ENCODE measurements at regions not wholly inside any gene's neighbourhood (a gene's known extent, or its start where the extent isn't known, plus 50 kb on each side); places are given as distances from the start of the nearest gene placed in this dataset.

GRCh38 chr6:120590611-120591010 lies 743.7 kb downstream of the TBC1D32 start:
- Histone ChIP-seq H2BK20ac (ENCODE audit: low read depth, low read length, poor library complexity, severe bottlenecking) (no peak overlapping the region), H3K56ac (ENCODE audit: insufficient read length, low read depth, low read length) (no peak overlapping the region), H4K5ac (ENCODE audit: insufficient read length, low read depth, low read length) (no peak overlapping the region), H4K91ac (ENCODE audit: insufficient read length, low read depth, low read length) (no peak overlapping the region), H3K27ac (ENCODE audit: insufficient read length, low read depth, low read length) (no peak overlapping the region), H3K23me2 (ENCODE audit: insufficient read length, low read depth, low read length, poor library complexity, severe bottlenecking) (no peaks in the 10 kb centered on the region), H4K8ac (replicated peaks; ENCODE audit: insufficient read length, low read depth, low read length) (no peak overlapping the region), H2BK15ac (ENCODE audit: low read depth, low read length) (no peak overlapping the region), H3K9ac (ENCODE audit: extremely low read depth, insufficient read length, low read length) (no peak overlapping the region), H3K27me3 (ENCODE audit: insufficient read depth, low read length) (no peaks in the 10 kb centered on the region), H3K9me3 (ENCODE audit: control insufficient read depth, low read depth, low read length) (no peaks in the 10 kb centered on the region), H2BK12ac (ENCODE audit: insufficient read length, low read depth, low read length) (no peak overlapping the region), H2BK5ac (ENCODE audit: insufficient read length, low read length) (no peak overlapping the region), H3K79me1 (ENCODE audit: insufficient read depth, low read depth, low read length, poor library complexity, severe bottlenecking) (no peaks in the 10 kb centered on the region), H3T11ph (ENCODE audit: low read length) (no peak overlapping the region), H2AK5ac (ENCODE audit: insufficient read length, low read length) (no peak overlapping the region), H3K79me2 (ENCODE audit: insufficient read depth, low read length) (no peaks in the 10 kb centered on the region), H3K23ac (ENCODE audit: insufficient read length, low read depth, low read length) (no peak overlapping the region), H2AFZ (ENCODE audit: low read length) (no peak overlapping the region), H3K18ac (ENCODE audit: insufficient read length, low read depth, low read length) (no peak overlapping the region), H3K14ac (ENCODE audit: insufficient read depth, low read length) (no peak overlapping the region), H3K4ac (ENCODE audit: low read depth, low read length) (no peak overlapping the region), H3K4me2 (ENCODE audit: insufficient read depth, insufficient read length, low read length) (no peak overlapping the region), H3K4me1 (ENCODE audit: insufficient read depth, low read length) (no peaks in the 10 kb centered on the region), H2BK120ac (ENCODE audit: low read depth, low read length, poor library complexity, severe bottlenecking) (no peak overlapping the region), H4K20me1 (ENCODE audit: control insufficient read depth, insufficient read depth, insufficient read length) (no peaks in the 10 kb centered on the region)
- Mint-ChIP-seq H3K27me3 (ENCODE audit: low read depth) (no peaks in the 10 kb centered on the region), H3K9me3 (no peaks in the 10 kb centered on the region), H3K4me1 (0 out of 4 replicates have a peak, but pooled peaks cover 0 to 3% of the 10 kb centered on the region in 2 experiments), H3K27ac (no peak overlapping the region), H3K4me3 (no peak overlapping the region), H3K36me3 (ENCODE audit: insufficient read depth in 1 of 3, low read depth in 3 of 3) (no peaks in the 10 kb centered on the region)
- no CpG with 5 or more reads among the region's 1 CpG for WGBS (ENCODE audit: extremely low coverage, insufficient read length, low lambda C conversion rate)
- TF ChIP-seq, protein P1, sequence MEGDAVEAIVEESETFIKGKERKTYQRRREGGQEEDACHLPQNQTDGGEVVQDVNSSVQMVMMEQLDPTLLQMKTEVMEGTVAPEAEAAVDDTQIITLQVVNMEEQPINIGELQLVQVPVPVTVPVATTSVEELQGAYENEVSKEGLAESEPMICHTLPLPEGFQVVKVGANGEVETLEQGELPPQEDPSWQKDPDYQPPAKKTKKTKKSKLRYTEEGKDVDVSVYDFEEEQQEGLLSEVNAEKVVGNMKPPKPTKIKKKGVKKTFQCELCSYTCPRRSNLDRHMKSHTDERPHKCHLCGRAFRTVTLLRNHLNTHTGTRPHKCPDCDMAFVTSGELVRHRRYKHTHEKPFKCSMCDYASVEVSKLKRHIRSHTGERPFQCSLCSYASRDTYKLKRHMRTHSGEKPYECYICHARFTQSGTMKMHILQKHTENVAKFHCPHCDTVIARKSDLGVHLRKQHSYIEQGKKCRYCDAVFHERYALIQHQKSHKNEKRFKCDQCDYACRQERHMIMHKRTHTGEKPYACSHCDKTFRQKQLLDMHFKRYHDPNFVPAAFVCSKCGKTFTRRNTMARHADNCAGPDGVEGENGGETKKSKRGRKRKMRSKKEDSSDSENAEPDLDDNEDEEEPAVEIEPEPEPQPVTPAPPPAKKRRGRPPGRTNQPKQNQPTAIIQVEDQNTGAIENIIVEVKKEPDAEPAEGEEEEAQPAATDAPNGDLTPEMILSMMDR (conservative IDR thresholded peaks at IDR 0.05): no peak
- no peak for DNase-seq

Measured in H9 (cell line).